Astrocyte of the spinal cord (primary cell): ENCODE measurements at regions not wholly inside any gene's neighbourhood (a gene's known extent, or its start where the extent isn't known, plus 50 kb on each side); places are given as distances from the start of the nearest gene placed in this dataset.

Experiments
- DNase-seq: peaks from one replicate; pipeline ENCODE4 v3.0.0; 2011; ENCODE audit warnings: low read depth, low spot score
- H3K4me3 ChIP-seq: 2 replicates; pipeline ENCODE4 v1.5.1; 2011; ENCODE audit warnings: low read depth, mild to moderate bottlenecking, low read length, moderate library complexity
- CTCF ChIP-seq: IDR thresholded peaks from 2 replicates; pipeline ENCODE4 v1.5.1; 2012; ENCODE audit warnings: low read depth, mild to moderate bottlenecking, low read length, inconsistent platforms
- in situ Hi-C: cut with HindIII; loops from 2 replicates; pipeline ENCODE4 v1.10.0; 2017; ENCODE audit warnings: low sequenced_read_pairs

- no peak for TF ChIP-seq CTCF
- no peak for DNase-seq
- H3K4me3 ChIP-seq, result no peak overlapping the region
- in situ Hi-C loops, result no loop called here
Observed at GRCh38 chr12:4161718-4162117, 111.8 kb upstream of the CCND2 start.

GRCh38 chr12:4160314-4161040 is 113.1 kb upstream of the CCND2 start:
- TF ChIP-seq CTCF, result no peak
- no peak overlapping the region for H3K4me3 ChIP-seq
- no peak for DNase-seq
- in situ Hi-C loops, result no loop called here

- no peak for DNase-seq
- in situ Hi-C loops, result no loop called here
- no peak for TF ChIP-seq CTCF
- H3K4me3 ChIP-seq, result no peak overlapping the region
Observed at GRCh38 chr12:4159851-4160250, 113.7 kb upstream of the CCND2 start.

- no peak for TF ChIP-seq CTCF
- H3K4me3 ChIP-seq, result no peak overlapping the region
- DNase-seq, result no peak
- in situ Hi-C loops, result no loop called here
Observed at GRCh38 chr12:4158306-4158705, 115.3 kb upstream of the CCND2 start.

- no peak for TF ChIP-seq CTCF
- H3K4me3 ChIP-seq, result no peak overlapping the region
- DNase-seq, result no peak
- in situ Hi-C loops, result no loop called here
Observed at GRCh38 chr12:4157122-4157521, 116.4 kb upstream of the CCND2 start.

GRCh38 chr12:4156317-4156716 is 117.2 kb upstream of the CCND2 start:
- no peak for TF ChIP-seq CTCF
- in situ Hi-C loops, result no loop called here

More at GRCh38 chr12:4156317-4156716, 117.2 kb upstream of the CCND2 start:
- H3K4me3 ChIP-seq, result no peak overlapping the region
- no peak for DNase-seq
